IPS-18c (cell line): ENCODE measurements at regions not wholly inside any gene's neighbourhood (a gene's known extent, or its start where the extent isn't known, plus 50 kb on each side); places are given as distances from the start of the nearest gene placed in this dataset.

Experiments used
- H3K4me3 ChIP-seq: 2 replicates; pipeline ENCODE4 v1.7.0; 2013; ENCODE audit warnings: low read depth, mild to moderate bottlenecking, low read length, moderate library complexity; ENCODE audit not compliant: insufficient read depth
- H3K9me3 ChIP-seq: one replicate; pipeline ENCODE4 v1.6.1; 2013; ENCODE audit warnings: mild to moderate bottlenecking, low read length, moderate library complexity; ENCODE audit not compliant: control insufficient read depth, insufficient read depth

GRCh38 chr20:11053310-11053709 lies 379.5 kb upstream of the JAG1 start:
- H3K4me3 ChIP-seq, result no peak overlapping the region
- H3K9me3 ChIP-seq, result no peaks in the 10 kb centered on the region

GRCh38 chr20:11054266-11054993 lies 380.6 kb upstream of the JAG1 start:
- no peak overlapping the region for H3K4me3 ChIP-seq
- no peaks in the 10 kb centered on the region for H3K9me3 ChIP-seq

- no peak overlapping the region for H3K4me3 ChIP-seq
- no peaks in the 10 kb centered on the region for H3K9me3 ChIP-seq
These were observed 382.6 kb upstream of the JAG1 start for GRCh38 chr20:11056414-11056813.

GRCh38 chr20:11057624-11058023 lies 383.8 kb upstream of the JAG1 start:
- no peaks in the 10 kb centered on the region for H3K9me3 ChIP-seq
- no peak overlapping the region for H3K4me3 ChIP-seq

- Histone ChIP-seq H3K9me3 (no peaks in the 10 kb centered on the region), H3K4me3 (no peak overlapping the region)
These were observed 385.9 kb upstream of the JAG1 start for GRCh38 chr20:11059659-11060058.

GRCh38 chr20:11060423-11061185 lies 386.8 kb upstream of the JAG1 start:
- Histone ChIP-seq H3K4me3 (no peak overlapping the region), H3K9me3 (no peaks in the 10 kb centered on the region)

GRCh38 chr20:11063444-11063843 lies 389.6 kb upstream of the JAG1 start:
- H3K4me3 ChIP-seq, result no peak overlapping the region
- H3K9me3 ChIP-seq, result no peaks in the 10 kb centered on the region

- Histone ChIP-seq H3K4me3 (no peak overlapping the region), H3K9me3 (no peaks in the 10 kb centered on the region)
These were observed 391.1 kb upstream of the JAG1 start for GRCh38 chr20:11064946-11065345.

- Histone ChIP-seq H3K4me3 (no peak overlapping the region), H3K9me3 (no peaks in the 10 kb centered on the region)
These were observed 393.6 kb upstream of the JAG1 start for GRCh38 chr20:11067359-11067758.

GRCh38 chr20:11072982-11073381 lies 399.2 kb upstream of the JAG1 start:
- Histone ChIP-seq H3K9me3 (no peaks in the 10 kb centered on the region), H3K4me3 (no peak overlapping the region)

GRCh38 chr20:11076434-11077105 lies 402.8 kb upstream of the JAG1 start:
- Histone ChIP-seq H3K4me3 (no peak overlapping the region), H3K9me3 (no peaks in the 10 kb centered on the region)

- Histone ChIP-seq H3K4me3 (no peak overlapping the region), H3K9me3 (no peaks in the 10 kb centered on the region)
These were observed 403.4 kb upstream of the JAG1 start for GRCh38 chr20:11077226-11077625.

GRCh38 chr20:11080010-11080409 lies 406.2 kb upstream of the JAG1 start:
- no peak overlapping the region for H3K4me3 ChIP-seq
- no peaks in the 10 kb centered on the region for H3K9me3 ChIP-seq

- no peaks in the 10 kb centered on the region for H3K9me3 ChIP-seq
- no peak overlapping the region for H3K4me3 ChIP-seq
These were observed 407.1 kb upstream of the JAG1 start for GRCh38 chr20:11080781-11081377.

GRCh38 chr20:11083841-11084240 lies 410.0 kb upstream of the JAG1 start:
- H3K4me3 ChIP-seq, result no peak overlapping the region
- H3K9me3 ChIP-seq, result no peaks in the 10 kb centered on the region

- Histone ChIP-seq H3K9me3 (no peaks in the 10 kb centered on the region), H3K4me3 (no peak overlapping the region)
These were observed 410.7 kb upstream of the JAG1 start for GRCh38 chr20:11084508-11084907.

- Histone ChIP-seq H3K4me3 (no peak overlapping the region), H3K9me3 (no peaks in the 10 kb centered on the region)
These were observed 413.2 kb upstream of the JAG1 start for GRCh38 chr20:11086970-11087369.

- Histone ChIP-seq H3K4me3 (no peak overlapping the region), H3K9me3 (no peaks in the 10 kb centered on the region)
These were observed 417.0 kb upstream of the JAG1 start for GRCh38 chr20:11090751-11091150.
